Keratinocyte (primary cell): ENCODE measurements at regions not wholly inside any gene's neighbourhood (a gene's known extent, or its start where the extent isn't known, plus 50 kb on each side); places are given as distances from the start of the nearest gene placed in this dataset.

Experiments used
- DNase-seq: peaks from one replicate; pipeline ENCODE4 v3.0.0-alpha.2; 2011; ENCODE audit warnings: low read depth, missing footprints, low spot score
- FAIRE-seq: peaks from 2 replicates; lab custom pipeline; 2011; peaks lifted over from hg19 to GRCh38; lab: Jason Lieb, UNC
- H2AFZ ChIP-seq: 2 replicates; pipeline ENCODE4 v1.6.0; 2012; ENCODE audit warnings: low read length, control low read depth, inconsistent platforms; ENCODE audit not compliant: control insufficient read depth
- H3K27ac ChIP-seq: 2 replicates; pipeline ENCODE4 v1.5.1; 2011; ENCODE audit warnings: low read length; ENCODE audit not compliant: control insufficient read depth, insufficient read depth
- H3K27me3 ChIP-seq: 3 replicates; pipeline ENCODE4 v1.6.0; 2011; ENCODE audit warnings: low read length; ENCODE audit not compliant: control insufficient read depth, insufficient read depth; ENCODE audit errors: extremely low read depth
- H3K36me3 ChIP-seq, 2 experiments: 2 replicates in 1 of 2; 3 replicates in 1 of 2; pipeline ENCODE4 v1.5.1; 2011; ENCODE audit warnings: low read length in 2 of 2, mild to moderate bottlenecking in 1 of 2; ENCODE audit not compliant: control insufficient read depth in 2 of 2, insufficient read depth in 2 of 2; ENCODE audit errors: extremely low read depth in 1 of 2
- H3K4me1 ChIP-seq: 3 replicates; pipeline ENCODE4 v1.5.1; 2011; ENCODE audit warnings: low read length; ENCODE audit not compliant: control insufficient read depth, insufficient read depth; ENCODE audit errors: extremely low read depth
- H3K4me2 ChIP-seq: 3 replicates; pipeline ENCODE4 v1.6.0; 2011; ENCODE audit warnings: low read depth, low read length; ENCODE audit not compliant: control insufficient read depth, insufficient read depth; ENCODE audit errors: extremely low read depth
- H3K4me3 ChIP-seq, 3 experiments: fragments of 200-600 bp in 1 of 3; sonication (generic) in 1 of 3; 2 replicates in 2 of 3; 3 replicates in 1 of 3; pipeline ENCODE4 v1.5.1; 2011 to 2016; ENCODE audit warnings: low read length in 3 of 3, mild to moderate bottlenecking in 3 of 3, control low read depth in 2 of 3, inconsistent platforms in 1 of 3, low read depth in 1 of 3, mixed read lengths in 1 of 3, mixed run types in 1 of 3, moderate library complexity in 1 of 3; ENCODE audit not compliant: control insufficient read depth in 2 of 3, insufficient read depth in 2 of 3; ENCODE audit errors: extremely low read depth in 1 of 3
- H3K79me2 ChIP-seq: 2 replicates; pipeline ENCODE4 v1.6.0; 2012; ENCODE audit warnings: low read length; ENCODE audit not compliant: control insufficient read depth, insufficient read depth
- H3K9ac ChIP-seq: 3 replicates; pipeline ENCODE4 v1.6.0; 2011; ENCODE audit warnings: low read length; ENCODE audit not compliant: control insufficient read depth, insufficient read depth; ENCODE audit errors: extremely low read depth
- H3K9me1 ChIP-seq: 3 replicates; pipeline ENCODE4 v1.6.0; 2011; ENCODE audit warnings: low read length; ENCODE audit not compliant: control insufficient read depth, insufficient read depth; ENCODE audit errors: extremely low read depth
- H3K9me3 ChIP-seq: 2 replicates; pipeline ENCODE4 v1.5.1; 2012; ENCODE audit warnings: low read depth, low read length; ENCODE audit not compliant: control insufficient read depth
- H4K20me1 ChIP-seq: 3 replicates; pipeline ENCODE4 v1.6.0; 2011; ENCODE audit warnings: low read length; ENCODE audit not compliant: control insufficient read depth, insufficient read depth; ENCODE audit errors: extremely low read depth
- CTCF ChIP-seq, 3 experiments: IDR thresholded peaks in 1 of 3; conservative IDR thresholded peaks in 1 of 3; optimal IDR thresholded peaks in 1 of 3; 2 replicates in 2 of 3; 3 replicates in 1 of 3; pipeline versions ENCODE3 to v1.5.1; 2011; ENCODE audit warnings: low read length in 3 of 3, mild to moderate bottlenecking in 3 of 3, moderate library complexity in 2 of 3, control low read depth in 1 of 3, inconsistent platforms in 1 of 3; ENCODE audit not compliant: insufficient read depth in 2 of 3; ENCODE audit errors: extremely low read depth in 1 of 3
- EZH2 ChIP-seq: IDR thresholded peaks from one replicate; pipeline ENCODE4 v1.6.1; 2012; ENCODE audit warnings: inconsistent platforms, mild to moderate bottlenecking, low read length, moderate library complexity
- dilution Hi-C: fragments of 300-500 bp; cut with MboI; formaldehyde crosslinking; loops from one replicate; pipeline ENCODE4 v1.7.0; 2020; ENCODE audit warnings: low sequenced_read_pairs; ENCODE audit not compliant: extremely low pct_ligation_motif_present

GRCh38 chr5:36755342-36755741 lies 121.2 kb upstream of the NIPBL start:
- Histone ChIP-seq H2AFZ (no peak overlapping the region), H3K4me2 (no peak overlapping the region), H3K27me3 (peaks cover 4% of the 10 kb centered on the region), H3K9me3 (no peaks in the 10 kb centered on the region), H3K9me1 (no peaks in the 10 kb centered on the region), H3K36me3 (no peaks in the 10 kb centered on the region), H3K27ac (no peak overlapping the region), H3K79me2 (no peaks in the 10 kb centered on the region), H4K20me1 (no peaks in the 10 kb centered on the region), H3K9ac (no peak overlapping the region), H3K4me3 (no peak overlapping the region), H3K4me1 (no peaks in the 10 kb centered on the region)
- TF ChIP-seq CTCF (optimal IDR thresholded peaks at IDR 0.05 in 1 of 3, IDR thresholded peaks at IDR 0.05 in 1 of 3, conservative IDR thresholded peaks at IDR 0.05 in 1 of 3; ENCODE audit: extremely low read depth in 1 of 3, insufficient read depth in 2 of 3, low read length in 3 of 3) (no peak), EZH2 (no peak)
- dilution Hi-C loops = no loop called here
- FAIRE-seq = no peak
- no peak for DNase-seq

- Histone ChIP-seq H3K79me2 (no peaks in the 10 kb centered on the region), H3K27ac (no peak overlapping the region), H3K9ac (no peak overlapping the region), H3K27me3 (peaks cover 4% of the 10 kb centered on the region), H3K9me1 (no peaks in the 10 kb centered on the region), H3K4me3 (no peak overlapping the region), H3K4me2 (no peak overlapping the region), H3K36me3 (no peaks in the 10 kb centered on the region), H3K4me1 (no peaks in the 10 kb centered on the region), H2AFZ (no peak overlapping the region), H4K20me1 (no peaks in the 10 kb centered on the region), H3K9me3 (no peaks in the 10 kb centered on the region)
- TF ChIP-seq EZH2 (no peak), CTCF (optimal IDR thresholded peaks at IDR 0.05 in 1 of 3, IDR thresholded peaks at IDR 0.05 in 1 of 3, conservative IDR thresholded peaks at IDR 0.05 in 1 of 3; ENCODE audit: extremely low read depth in 1 of 3, insufficient read depth in 2 of 3, low read length in 3 of 3) (peak in 1 of 3 experiments; percentile 7)
- no peak for FAIRE-seq
- dilution Hi-C loops = no loop called here
- no peak for DNase-seq
Measured at GRCh38 chr5:36755920-36756488, 120.6 kb upstream of the NIPBL start.
